ENCODE measurements at regions not wholly inside any gene's neighbourhood (a gene's known extent, or its start where the extent isn't known, plus 50 kb on each side); places are given as distances from the start of the nearest gene placed in this dataset.

DNA sequence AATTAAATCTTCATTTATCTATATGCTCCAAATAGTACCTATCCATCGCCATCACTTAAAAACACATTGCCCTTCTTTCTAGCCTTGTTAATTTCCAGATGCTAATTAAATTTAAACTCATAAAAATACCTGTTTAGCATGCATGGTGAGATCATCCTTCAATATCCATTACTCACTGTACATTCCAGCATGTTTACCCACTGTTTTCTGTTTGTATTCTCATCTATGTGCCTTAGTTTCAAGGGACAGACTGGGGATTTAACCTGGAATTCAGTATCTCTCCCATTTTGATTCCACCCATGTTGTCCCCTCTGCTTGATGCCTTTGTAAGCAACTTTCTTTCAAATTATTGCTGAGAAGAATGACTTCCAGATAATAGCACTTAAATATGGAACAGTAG, 208.0 kb downstream of the SPTSSA start:
- DNase-seq (ENCODE audit: low read depth, low spot score) (no peak), ATAC-seq (no peak)
- RAD21 ChIA-PET (ENCODE audit: low non-redundant PET in 1 of 2, low total read pairs in 2 of 2, uncharacterized antibody in 2 of 2, unreplicated experiment in 2 of 2), result no interaction called here
- Histone ChIP-seq H4K20me1 (ENCODE audit: insufficient read depth) (no peaks in the 10 kb centered on the region), H3K4me2 (ENCODE audit: low read length) (no peak overlapping the region), H2AFZ (ENCODE audit: low read depth, low read length, poor library complexity, severe bottlenecking) (no peak overlapping the region), H3K27me3 (ENCODE audit: insufficient read depth, low read length) (peaks cover 20% of the 10 kb centered on the region), H3K79me2 (ENCODE audit: insufficient read depth, low read length) (no peaks in the 10 kb centered on the region), H3K9me3 (ENCODE audit: control insufficient read depth in 1 of 2, insufficient read depth in 1 of 2, low read depth in 1 of 2, low read length in 2 of 2) (no peaks in the 10 kb centered on the region), H3K27ac (ENCODE audit: low read depth, low read length) (no peak overlapping the region), H3K9me2 (ENCODE audit: insufficient read depth) (no peaks in the 10 kb centered on the region), H3K4me1 (ENCODE audit: control insufficient read depth in 1 of 2, insufficient read depth in 2 of 2, low read length in 2 of 2) (no peaks in the 10 kb centered on the region), H3K36me3 (ENCODE audit: control insufficient read depth in 1 of 2, insufficient read depth in 2 of 2, low read length in 2 of 2) (no peaks in the 10 kb centered on the region), H3K4me3 (replicated peaks in 1 of 2; ENCODE audit: low read depth in 1 of 2, low read length in 2 of 2) (no peak overlapping the region), H3K9ac (ENCODE audit: low read length) (no peak overlapping the region)
- intact Hi-C loops (cut with micrococcal nuclease), result no loop called here
- POLR2A ChIA-PET, result no interaction called here
- BruUV-seq (replicated peaks), result no TSS peak
- TF ChIP-seq TCF7L2 (IDR thresholded peaks at IDR 0.05; ENCODE audit: borderline replicate concordance, extremely low read depth, insufficient read depth, insufficient read length) (no peak), CEBPB (IDR thresholded peaks at IDR 0.05; ENCODE audit: low read depth) (no peak), POLR2AphosphoS5 (IDR thresholded peaks at IDR 0.05; ENCODE audit: low read depth, low read length) (no peak), CTCF (IDR thresholded peaks at IDR 0.05 in 2 of 3, conservative IDR thresholded peaks at IDR 0.05 in 1 of 3; ENCODE audit: borderline replicate concordance in 1 of 3, insufficient read depth in 1 of 3, low read depth in 2 of 3, low read length in 2 of 3) (no peak), EZH2phosphoT487 (IDR thresholded peaks at IDR 0.05; ENCODE audit: borderline replicate concordance) (no peak), CBX3 (IDR thresholded peaks at IDR 0.05; ENCODE audit: low read depth) (no peak), EZH2 (IDR thresholded peaks at IDR 0.05) (no peak), SIN3A (IDR thresholded peaks at IDR 0.05; ENCODE audit: low read depth) (no peak), FOSL1 (IDR thresholded peaks at IDR 0.05; ENCODE audit: low read depth) (no peak), ELF1 (IDR thresholded peaks at IDR 0.05; ENCODE audit: borderline replicate concordance, low read depth) (no peak), YY1 (IDR thresholded peaks at IDR 0.05; ENCODE audit: extremely low read depth, insufficient replicate concordance, low read depth, low read length) (no peak), JUND (IDR thresholded peaks at IDR 0.05) (no peak), ZFX (IDR thresholded peaks at IDR 0.05) (no peak), REST (IDR thresholded peaks at IDR 0.05; ENCODE audit: low read depth) (no peak), SRF (IDR thresholded peaks at IDR 0.05; ENCODE audit: low read depth) (no peak), ATF3 (IDR thresholded peaks at IDR 0.05) (no peak)
- TF ChIP-seq, protein P1, sequence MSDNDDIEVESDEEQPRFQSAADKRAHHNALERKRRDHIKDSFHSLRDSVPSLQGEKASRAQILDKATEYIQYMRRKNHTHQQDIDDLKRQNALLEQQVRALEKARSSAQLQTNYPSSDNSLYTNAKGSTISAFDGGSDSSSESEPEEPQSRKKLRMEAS (IDR thresholded peaks at IDR 0.05), result no peak
- TF ChIP-seq, protein P2, sequence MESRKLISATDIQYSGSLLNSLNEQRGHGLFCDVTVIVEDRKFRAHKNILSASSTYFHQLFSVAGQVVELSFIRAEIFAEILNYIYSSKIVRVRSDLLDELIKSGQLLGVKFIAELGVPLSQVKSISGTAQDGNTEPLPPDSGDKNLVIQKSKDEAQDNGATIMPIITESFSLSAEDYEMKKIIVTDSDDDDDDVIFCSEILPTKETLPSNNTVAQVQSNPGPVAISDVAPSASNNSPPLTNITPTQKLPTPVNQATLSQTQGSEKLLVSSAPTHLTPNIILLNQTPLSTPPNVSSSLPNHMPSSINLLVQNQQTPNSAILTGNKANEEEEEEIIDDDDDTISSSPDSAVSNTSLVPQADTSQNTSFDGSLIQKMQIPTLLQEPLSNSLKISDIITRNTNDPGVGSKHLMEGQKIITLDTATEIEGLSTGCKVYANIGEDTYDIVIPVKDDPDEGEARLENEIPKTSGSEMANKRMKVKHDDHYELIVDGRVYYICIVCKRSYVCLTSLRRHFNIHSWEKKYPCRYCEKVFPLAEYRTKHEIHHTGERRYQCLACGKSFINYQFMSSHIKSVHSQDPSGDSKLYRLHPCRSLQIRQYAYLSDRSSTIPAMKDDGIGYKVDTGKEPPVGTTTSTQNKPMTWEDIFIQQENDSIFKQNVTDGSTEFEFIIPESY (IDR thresholded peaks at IDR 0.05; ENCODE audit: extremely low read depth, insufficient replicate concordance, low read length), result no peak
- CTCF ChIA-PET, result no interaction called here

Data from HCT116 (cell line).